HepG2 (cell line): ENCODE measurements at regions not wholly inside any gene's neighbourhood (a gene's known extent, or its start where the extent isn't known, plus 50 kb on each side); places are given as distances from the start of the nearest gene placed in this dataset.

Experiments used
- ATAC-seq: fragments of 200-7000 bp; cut with Tn5 transposase; 3 replicates; pipeline ENCODE4 v1.9.1; 2020; ENCODE audit warnings: mild to moderate bottlenecking, moderate library complexity
- BruUV-seq: library from RNA; stranded (reverse); fragments of 400-500 nt; replicated peaks from 2 replicates; lab custom pipeline; 2021; lab: Mats Ljungman, UMichigan
- CTCF ChIA-PET: fragments of 300-600 bp; formaldehyde crosslinking; extraction: SDS; loops from one replicate; lab custom pipeline; 2021; ENCODE audit warnings: low total read pairs, inconsistent platforms, low intra/inter-chr PET ratio; lab: Yijun Ruan, JAX
- POLR2A ChIA-PET: fragments of 350-600 bp; sonication (Branson Sonifier 250); formaldehyde crosslinking; loops from one replicate; lab custom pipeline; 2020; ENCODE audit warnings: antibody characterized with exemption, inconsistent platforms; lab: Yijun Ruan, JAX
- DNase-seq: peaks from one replicate; pipeline ENCODE4 v3.0.0-alpha.2; 2015; ENCODE audit warnings: low spot score
- FAIRE-seq: peaks from 3 replicates; lab custom pipeline; 2011; peaks lifted over from hg19 to GRCh38; lab: Jason Lieb, UNC
- H2AFZ ChIP-seq: one replicate; pipeline ENCODE4 v1.6.1; 2011; ENCODE audit warnings: low read length, inconsistent platforms
- H3K27ac ChIP-seq: fragments of 300-600 bp; 3 replicates; pipeline ENCODE4 v1.8.0; 2011; ENCODE audit warnings: mixed run types, mild to moderate bottlenecking, mixed read lengths, low read length, inconsistent platforms; ENCODE audit not compliant: insufficient read depth; ENCODE audit errors: extremely low read length
- H3K27me3 ChIP-seq, 2 experiments: fragments of 200-600 bp in 1 of 2; 2 replicates in 1 of 2; 3 replicates in 1 of 2; pipeline versions ENCODE4 v1.6.0 to v1.8.0; 2011; ENCODE audit warnings: low read length in 2 of 2, mild to moderate bottlenecking in 2 of 2, moderate library complexity in 2 of 2, inconsistent platforms in 1 of 2; ENCODE audit not compliant: insufficient read depth in 2 of 2, control insufficient read depth in 1 of 2
- H3K36me3 ChIP-seq, 2 experiments: fragments of 200-600 bp in 1 of 2; replicated peaks in 1 of 2; 2 replicates in 1 of 2; 3 replicates in 1 of 2; pipeline versions ENCODE4 v1.5.1 to v1.8.0; 2011; ENCODE audit warnings: low read length in 2 of 2, inconsistent platforms in 1 of 2; ENCODE audit not compliant: insufficient read depth in 2 of 2, control insufficient read depth in 1 of 2
- H3K4me1 ChIP-seq: 2 replicates; pipeline ENCODE4 v1.5.1; 2012; ENCODE audit warnings: low read length, inconsistent platforms; ENCODE audit not compliant: insufficient read depth
- H3K4me2 ChIP-seq: 2 replicates; pipeline ENCODE4 v1.6.0; 2011; ENCODE audit warnings: low read depth, low read length, inconsistent platforms
- H3K4me3 ChIP-seq, 3 experiments: fragments of 200-600 bp in 1 of 3; sonication (generic), shearing (Covaris generic) in 1 of 3; replicated peaks in 1 of 3; 2 replicates each; pipeline ENCODE4 v1.5.1; 2011 to 2016; ENCODE audit warnings: low read length in 3 of 3, inconsistent platforms in 2 of 3, low read depth in 2 of 3, mild to moderate bottlenecking in 2 of 3, control low read depth in 1 of 3, mixed read lengths in 1 of 3; ENCODE audit not compliant: insufficient read depth in 1 of 3
- H3K79me2 ChIP-seq: one replicate; pipeline ENCODE4 v1.6.1; 2011; ENCODE audit warnings: low read length, inconsistent platforms; ENCODE audit not compliant: insufficient read depth
- H3K9ac ChIP-seq: 2 replicates; pipeline ENCODE4 v1.6.0; 2011; ENCODE audit warnings: mild to moderate bottlenecking, low read depth, low read length, inconsistent platforms; ENCODE audit not compliant: insufficient read depth
- H3K9me3 ChIP-seq: 2 replicates; pipeline ENCODE4 v1.5.1; 2012; ENCODE audit warnings: mild to moderate bottlenecking, low read length
- H4K20me1 ChIP-seq: 2 replicates; pipeline ENCODE4 v1.6.0; 2011; ENCODE audit warnings: inconsistent platforms, mild to moderate bottlenecking, low read length, moderate library complexity; ENCODE audit not compliant: insufficient read depth
- USF2 ChIP-seq, 2 experiments: sonication (generic) in 1 of 2; formaldehyde crosslinking in 1 of 2; IDR thresholded peaks; 2 replicates each; pipeline versions ENCODE4 v1.5.1 to v1.6.1; 2011 to 2020; ENCODE audit warnings: borderline replicate concordance in 1 of 2, low read depth in 1 of 2, low read length in 1 of 2, mild to moderate bottlenecking in 1 of 2, missing genetic modification reagents in 1 of 2, moderate library complexity in 1 of 2
- ZNF430 ChIP-seq: sonication (generic); formaldehyde crosslinking; IDR thresholded peaks from 2 replicates; pipeline ENCODE4 v1.9.0; 2021; ENCODE audit warnings: mild to moderate bottlenecking, missing genetic modification reagents
- ZNF646 ChIP-seq: sonication (generic); formaldehyde crosslinking; IDR thresholded peaks from 2 replicates; pipeline ENCODE4 v1.9.0; 2021; ENCODE audit warnings: mild to moderate bottlenecking, missing genetic modification reagents
- WGBS: methylation state at CpG from one replicate; pipeline ENCODE4 v1.1.6; 2017; ENCODE audit warnings: low lambda C conversion rate; 5-methylcytosine and 5-hydroxymethylcytosine counted together
- in situ Hi-C: cut with HindIII; loops from 2 replicates; pipeline ENCODE4 v1.10.0; 2017; ENCODE audit warnings: low pct_unique_long_range_greater_than_20kb; ENCODE audit not compliant: extremely low pct_ligation_motif_present
- intact Hi-C: fragments of 100-400 bp; cut with micrococcal nuclease; formaldehyde crosslinking; loops from one replicate; pipeline ENCODE4 v1.10.0; 2022; ENCODE audit not compliant: unreplicated experiment

GRCh38 chr15:61479613-61480012, 250.5 kb upstream of the RORA start:
- Histone ChIP-seq H3K4me3 (no peak overlapping the region), H3K36me3 (no peaks in the 10 kb centered on the region), H3K4me2 (no peak overlapping the region), H3K27me3 (no peaks in the 10 kb centered on the region), H3K4me1 (no peaks in the 10 kb centered on the region), H3K9ac (no peak overlapping the region), H3K9me3 (no peaks in the 10 kb centered on the region), H3K79me2 (no peaks in the 10 kb centered on the region), H4K20me1 (no peaks in the 10 kb centered on the region), H3K27ac (no peak overlapping the region), H2AFZ (no peak overlapping the region)
- ChIA-PET POLR2A (no interaction called here), CTCF (no interaction called here)
- no peak for FAIRE-seq
- ATAC-seq = no peak
- WGBS = 0% methylated on average over 2 of the region's 2 CpGs
- intact Hi-C loops = no loop called here
- in situ Hi-C loops = no loop called here
- no peak for TF ChIP-seq USF2 (IDR thresholded peaks at IDR 0.05; ENCODE audit: low read depth, low read length)
- no peak for TF ChIP-seq USF2 (CRISPR knock-in tag; IDR thresholded peaks at IDR 0.05; ENCODE audit: borderline replicate concordance)
- TF ChIP-seq ZNF646 (CRISPR knock-in tag) = no peak
- no peak for TF ChIP-seq ZNF430 (CRISPR knock-in tag)
- DNase-seq = no peak
- BruUV-seq = no TSS peak
